Left lung (tissue), 4 donors: ENCODE measurements at regions not wholly inside any gene's neighbourhood (a gene's known extent, or its start where the extent isn't known, plus 50 kb on each side); places are given as distances from the start of the nearest gene placed in this dataset.

Experiments
- ATAC-seq: fragments of 200-7000 bp; cut with Tn5 transposase; one replicate; pipeline ENCODE4 v1.9.1; 2020; ENCODE audit warnings: moderate library complexity
- DNase-seq, 4 donors: peaks; one replicate each; pipeline ENCODE4 v3.0.0-alpha.2; 2013 to 2020
- H3K27ac ChIP-seq, 2 donors: fragments of 200-600 bp; sonication (generic) in 1 of 2; one replicate each; pipeline versions ENCODE4 v1.5.0 to v1.8.0; 2020 to 2021
- H3K27me3 ChIP-seq, 2 donors: fragments of 200-600 bp; sonication (generic) in 1 of 2; one replicate each; pipeline versions ENCODE4 v1.5.0 to v1.8.0; 2020 to 2021
- H3K36me3 ChIP-seq, 2 donors: fragments of 200-600 bp; sonication (generic) in 1 of 2; one replicate each; pipeline versions ENCODE4 v1.5.0 to v1.8.0; 2020 to 2021
- H3K4me1 ChIP-seq, 2 donors: fragments of 200-600 bp; one replicate each; pipeline ENCODE4 v1.8.0; 2021
- H3K4me3 ChIP-seq, 2 donors: fragments of 200-600 bp; sonication (generic) in 1 of 2; one replicate each; pipeline versions ENCODE4 v1.5.0 to v1.8.0; 2020 to 2021; ENCODE audit warnings: mild to moderate bottlenecking in 1 of 2
- H3K9me3 ChIP-seq, 2 donors: fragments of 200-600 bp; sonication (generic) in 1 of 2; one replicate each; pipeline versions ENCODE4 v1.5.0 to v1.8.0; 2020 to 2021
- intact Hi-C, 2 donors: fragments of 100-400 bp; cut with DNase I; formaldehyde crosslinking; loops; one replicate each; pipeline versions ENCODE4 v1.11.2 to v1.14.2; 2022
- TF ChIP-seq, protein P1 (sequence below), 2 donors: fragments of 200-600 bp; sonication (generic) in 1 of 2; IDR thresholded peaks; one replicate each; pipeline versions ENCODE4 v1.5.0 to v1.8.0; 2021; ENCODE audit warnings: antibody characterized with exemption in 2 of 2
- donor health status: DM: no; HTN: yes; CAD: no.
- donor health status: DM: no; HTN: no; CAD: no.

DNA sequence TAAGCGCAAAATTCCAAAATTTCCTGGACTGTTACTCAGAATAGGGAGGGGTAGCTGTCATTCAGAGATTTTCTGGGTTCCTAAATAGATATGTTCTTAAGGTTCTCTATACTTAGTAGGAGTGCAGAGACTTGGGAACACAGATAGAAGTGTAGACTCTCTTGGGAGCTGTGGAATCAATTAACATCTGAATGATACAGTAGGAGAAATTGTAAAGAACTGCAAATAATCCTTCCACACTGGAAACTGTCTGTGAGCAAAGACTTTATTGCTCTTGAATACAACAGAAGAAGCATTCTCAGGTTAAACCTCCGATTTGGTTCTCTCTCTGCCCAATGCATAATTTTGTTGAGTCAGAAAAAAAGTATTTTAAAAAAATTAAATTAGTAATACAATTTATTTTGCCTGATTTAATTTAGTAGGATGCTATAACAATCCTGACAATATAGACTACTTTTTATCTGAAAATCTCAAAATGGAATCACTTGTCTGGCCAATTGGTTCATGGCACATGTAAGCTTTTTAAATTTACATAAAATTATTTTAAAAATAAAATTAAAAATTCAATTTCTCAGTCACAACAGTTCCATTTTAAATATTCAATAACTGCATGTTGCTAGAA is 1754.3 kb downstream of the PLA2G4A start:
- Histone ChIP-seq H3K4me3 (no peak overlapping the region), H3K36me3 (no peaks in the 10 kb centered on the region), H3K27ac (no peak overlapping the region), H3K4me1 (no peaks in the 10 kb centered on the region), H3K9me3 (no peaks in the 10 kb centered on the region), H3K27me3 (no peaks in the 10 kb centered on the region)
- intact Hi-C loops, result no loop called here
- TF ChIP-seq, protein P1, sequence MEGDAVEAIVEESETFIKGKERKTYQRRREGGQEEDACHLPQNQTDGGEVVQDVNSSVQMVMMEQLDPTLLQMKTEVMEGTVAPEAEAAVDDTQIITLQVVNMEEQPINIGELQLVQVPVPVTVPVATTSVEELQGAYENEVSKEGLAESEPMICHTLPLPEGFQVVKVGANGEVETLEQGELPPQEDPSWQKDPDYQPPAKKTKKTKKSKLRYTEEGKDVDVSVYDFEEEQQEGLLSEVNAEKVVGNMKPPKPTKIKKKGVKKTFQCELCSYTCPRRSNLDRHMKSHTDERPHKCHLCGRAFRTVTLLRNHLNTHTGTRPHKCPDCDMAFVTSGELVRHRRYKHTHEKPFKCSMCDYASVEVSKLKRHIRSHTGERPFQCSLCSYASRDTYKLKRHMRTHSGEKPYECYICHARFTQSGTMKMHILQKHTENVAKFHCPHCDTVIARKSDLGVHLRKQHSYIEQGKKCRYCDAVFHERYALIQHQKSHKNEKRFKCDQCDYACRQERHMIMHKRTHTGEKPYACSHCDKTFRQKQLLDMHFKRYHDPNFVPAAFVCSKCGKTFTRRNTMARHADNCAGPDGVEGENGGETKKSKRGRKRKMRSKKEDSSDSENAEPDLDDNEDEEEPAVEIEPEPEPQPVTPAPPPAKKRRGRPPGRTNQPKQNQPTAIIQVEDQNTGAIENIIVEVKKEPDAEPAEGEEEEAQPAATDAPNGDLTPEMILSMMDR (IDR thresholded peaks at IDR 0.05), result no peak
- DNase-seq, result no peak
- no peak for ATAC-seq

DNA sequence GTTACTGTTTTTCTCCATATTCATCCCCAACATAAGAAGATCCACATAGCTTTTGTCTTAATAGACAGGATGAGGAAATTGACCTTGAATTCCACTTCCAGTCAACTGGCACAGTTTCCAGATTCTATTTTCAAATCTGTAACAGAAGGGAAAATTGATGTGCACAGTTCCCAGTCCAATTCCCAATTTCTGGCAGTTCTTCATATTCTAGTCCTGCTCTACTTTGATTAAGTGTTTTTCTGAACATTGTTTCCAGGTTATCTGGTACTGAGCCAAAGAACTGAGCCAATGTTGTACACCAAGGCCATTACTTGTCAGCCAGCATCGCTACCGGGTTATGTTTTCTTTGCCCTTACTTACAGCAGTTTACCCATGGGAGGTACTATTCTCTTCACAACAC is 1755.4 kb downstream of the PLA2G4A start:
- no peak for DNase-seq
- no peaks in the 10 kb centered on the region for H3K27me3 ChIP-seq
- no peak for ATAC-seq
- no peaks in the 10 kb centered on the region for H3K36me3 ChIP-seq
- no peaks in the 10 kb centered on the region for H3K4me1 ChIP-seq
- no peak overlapping the region for H3K27ac ChIP-seq
- TF ChIP-seq, protein P1 (IDR thresholded peaks at IDR 0.05), result no peak
- H3K9me3 ChIP-seq, result no peaks in the 10 kb centered on the region
- H3K4me3 ChIP-seq, result no peak overlapping the region
- intact Hi-C loops, result no loop called here

DNA sequence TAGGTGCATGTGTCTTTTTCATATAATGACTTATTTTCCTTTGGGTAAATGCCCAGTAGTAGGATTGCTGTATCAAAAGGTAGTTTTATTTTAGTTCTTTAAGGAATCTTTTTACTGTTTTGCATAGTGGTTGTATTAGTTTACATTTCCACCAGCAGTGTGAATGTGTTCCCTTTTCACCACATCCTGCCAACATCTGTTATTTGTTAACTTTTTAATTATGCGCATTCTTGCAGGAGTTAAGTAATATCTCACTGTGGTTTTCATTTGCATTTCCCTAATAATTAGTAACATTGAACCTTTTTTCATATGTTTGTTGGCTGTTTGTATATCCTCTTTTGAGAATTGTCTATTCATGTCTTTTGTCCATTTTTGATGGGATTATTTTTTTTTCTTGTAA is 1761.9 kb downstream of the PLA2G4A start:
- TF ChIP-seq, protein P1 (IDR thresholded peaks at IDR 0.05), result no peak
- ATAC-seq (no peak), DNase-seq (no peak)
- no peak overlapping the region for H3K27ac ChIP-seq
- peaks cover 0 to 6% of the 10 kb centered on the region in 2 donors for H3K9me3 ChIP-seq
- intact Hi-C loops, result no loop called here
- no peaks in the 10 kb centered on the region for H3K36me3 ChIP-seq
- H3K27me3 ChIP-seq, result no peaks in the 10 kb centered on the region
- H3K4me1 ChIP-seq, result no peaks in the 10 kb centered on the region
- no peak overlapping the region for H3K4me3 ChIP-seq

DNA sequence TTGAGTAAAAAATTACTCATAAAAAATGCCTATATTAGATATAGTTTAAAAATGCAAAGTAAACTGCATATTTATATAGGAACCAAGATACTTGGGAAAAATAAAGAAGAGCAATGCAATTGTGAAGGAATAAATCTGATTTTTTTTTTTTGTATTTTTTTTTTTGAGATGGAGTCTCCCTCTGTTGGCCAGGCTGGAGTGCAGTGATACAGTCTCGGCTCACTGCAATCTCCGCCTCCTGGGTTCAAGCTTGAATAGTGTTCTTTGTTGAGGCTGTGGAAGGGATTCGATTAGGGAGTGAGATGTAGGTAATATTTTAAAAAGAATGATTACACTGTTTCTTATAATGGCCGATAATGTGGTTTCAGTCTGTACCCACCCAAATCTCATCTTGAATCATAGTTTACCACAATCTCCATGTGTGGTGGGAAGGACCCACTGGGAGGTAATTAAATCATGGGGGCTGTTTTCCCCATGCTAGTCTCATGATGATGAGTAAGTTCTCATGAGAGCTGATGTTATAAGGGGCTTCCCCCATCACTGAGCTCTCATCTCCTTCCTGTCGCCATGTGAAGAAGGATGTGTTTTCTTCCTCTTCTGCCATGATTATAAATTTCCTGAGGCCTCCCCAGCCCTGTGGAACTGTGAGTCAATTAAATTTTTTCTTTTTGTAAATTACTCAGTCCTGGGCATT is 1765.9 kb downstream of the PLA2G4A start:
- intact Hi-C loops, result no loop called here
- no peak for ATAC-seq

DNA sequence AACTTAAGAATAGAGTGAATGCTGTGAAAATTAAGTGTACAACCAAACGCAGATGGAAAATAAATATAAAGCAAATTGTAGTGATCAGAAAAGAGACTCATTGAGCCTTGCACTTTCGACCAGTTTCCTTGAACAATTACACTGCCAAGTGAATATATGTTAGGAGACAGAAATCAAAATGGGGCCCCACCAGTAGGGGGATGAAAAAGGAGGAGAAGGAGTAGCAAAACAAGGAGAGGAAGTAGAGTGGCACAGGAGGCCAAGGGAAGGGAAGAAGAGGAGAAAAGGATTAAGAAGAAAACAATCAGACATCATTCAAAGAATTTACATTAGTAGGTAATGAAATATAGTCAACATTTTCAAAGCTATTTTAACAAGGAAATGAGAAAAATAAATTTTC is 1770.6 kb downstream of the PLA2G4A start:
- H3K27me3 ChIP-seq, result no peaks in the 10 kb centered on the region
- H3K36me3 ChIP-seq, result no peaks in the 10 kb centered on the region
- H3K4me3 ChIP-seq, result no peak overlapping the region
- no peaks in the 10 kb centered on the region for H3K4me1 ChIP-seq
- TF ChIP-seq, protein P1 (IDR thresholded peaks at IDR 0.05), result no peak
- ATAC-seq, result no peak
- DNase-seq, result no peak
- intact Hi-C loops, result no loop called here
- no peak overlapping the region for H3K27ac ChIP-seq
- no peaks in the 10 kb centered on the region for H3K9me3 ChIP-seq

More for the DNA sequence above, 1765.9 kb downstream of the PLA2G4A start:
- no peaks in the 10 kb centered on the region for H3K4me1 ChIP-seq
- H3K4me3 ChIP-seq, result no peak overlapping the region
- H3K9me3 ChIP-seq, result peaks cover 0 to 5% of the 10 kb centered on the region in 2 donors
- H3K36me3 ChIP-seq, result no peaks in the 10 kb centered on the region
- no peaks in the 10 kb centered on the region for H3K27me3 ChIP-seq
- no peak overlapping the region for H3K27ac ChIP-seq
- DNase-seq, result no peak
- TF ChIP-seq, protein P1 (IDR thresholded peaks at IDR 0.05), result no peak
